T-helper 2 cell treated with Interferon-gamma antibody and Interleukin-4, amounts not matched to agents 5 μg/mL and 100 μg/mL, for 36 hours (primary cell): ENCODE measurements at regions not wholly inside any gene's neighbourhood (a gene's known extent, or its start where the extent isn't known, plus 50 kb on each side); places are given as distances from the start of the nearest gene placed in this dataset.

Experiments used
- DNase-seq: peaks from one replicate; pipeline ENCODE4 v3.0.0; 2021; ENCODE audit warnings: low spot score
- H3K27ac Mint-ChIP-seq: one replicate; pipeline ENCODE4 v1.8.0; 2021; ENCODE audit warnings: mild to moderate bottlenecking, mixed read lengths
- H3K27me3 Mint-ChIP-seq: one replicate; pipeline ENCODE4 v1.8.0; 2021; ENCODE audit warnings: low read depth, mixed read lengths
- H3K36me3 Mint-ChIP-seq: one replicate; pipeline ENCODE4 v1.8.0; 2021; ENCODE audit warnings: low read depth, mixed read lengths
- H3K4me1 Mint-ChIP-seq: one replicate; pipeline ENCODE4 v1.8.0; 2021; ENCODE audit warnings: low read depth, mixed read lengths
- H3K4me3 Mint-ChIP-seq: one replicate; pipeline ENCODE4 v1.8.0; 2022; ENCODE audit warnings: mild to moderate bottlenecking, moderate library complexity, mixed read lengths
- H3K9me3 Mint-ChIP-seq: one replicate; pipeline ENCODE4 v1.8.0; 2021; ENCODE audit warnings: mixed read lengths

- H3K27ac Mint-ChIP-seq = peak overlapping the region; percentile 26
- no peak for DNase-seq
- H3K27me3 Mint-ChIP-seq = no peaks in the 10 kb centered on the region
- no peaks in the 10 kb centered on the region for H3K9me3 Mint-ChIP-seq
- no peak overlapping the region for H3K4me3 Mint-ChIP-seq
- no peaks in the 10 kb centered on the region for H3K36me3 Mint-ChIP-seq
- H3K4me1 Mint-ChIP-seq = peaks cover 43% of the 10 kb centered on the region
These were observed 83.5 kb downstream of the TOMM20 start for GRCh38 chr1:235045034-235045690.

DNA sequence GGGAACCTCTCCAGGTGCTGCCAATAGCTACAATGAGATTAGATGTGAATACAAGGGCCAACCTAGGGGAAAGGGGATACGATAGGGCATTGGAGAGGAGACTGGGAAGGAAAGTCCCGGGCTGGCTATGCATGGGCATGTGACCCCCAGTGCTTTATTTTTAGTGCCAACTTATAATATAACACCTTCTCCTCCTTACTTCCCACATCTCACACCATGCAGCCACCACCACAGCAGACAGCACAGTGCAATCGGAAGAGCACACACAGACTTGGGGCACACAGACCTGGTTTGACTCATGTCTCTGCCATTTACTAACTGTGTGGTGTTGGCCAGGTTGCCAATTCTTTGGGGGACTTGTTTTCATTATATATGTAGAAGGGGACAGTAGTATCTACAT, 85.4 kb downstream of the TOMM20 start:
- Mint-ChIP-seq H3K4me1 (peaks cover 40% of the 10 kb centered on the region), H3K36me3 (peaks cover 12% of the 10 kb centered on the region), H3K27me3 (no peaks in the 10 kb centered on the region), H3K4me3 (no peak overlapping the region), H3K27ac (no peak overlapping the region), H3K9me3 (peaks cover 13% of the 10 kb centered on the region)
- no peak for DNase-seq

DNA sequence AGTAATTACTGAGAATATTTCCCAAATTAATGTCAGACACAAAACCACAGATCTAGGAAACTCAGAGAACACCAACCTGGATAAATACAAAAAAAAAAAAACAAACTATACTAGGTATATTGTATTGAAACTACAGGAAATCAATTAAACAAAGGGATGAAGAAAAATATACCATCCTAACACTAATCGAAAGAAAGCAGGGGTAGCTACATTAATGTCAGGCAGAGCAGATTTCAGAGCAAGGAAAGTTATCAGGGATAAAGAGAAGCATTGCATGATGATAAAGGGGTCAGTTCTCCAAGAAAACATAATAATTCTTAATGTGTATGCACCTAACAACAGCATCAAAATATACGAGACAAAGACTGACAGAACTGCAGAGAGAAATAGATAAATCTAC, 89.9 kb downstream of the TOMM20 start:
- H3K36me3 Mint-ChIP-seq = peaks cover 19% of the 10 kb centered on the region
- H3K9me3 Mint-ChIP-seq = peaks cover 18% of the 10 kb centered on the region
- H3K27me3 Mint-ChIP-seq = no peaks in the 10 kb centered on the region
- DNase-seq = no peak
- H3K27ac Mint-ChIP-seq = no peak overlapping the region
- H3K4me1 Mint-ChIP-seq = peaks cover 22% of the 10 kb centered on the region
- no peak overlapping the region for H3K4me3 Mint-ChIP-seq

- no peak for DNase-seq
- Mint-ChIP-seq H3K27me3 (no peaks in the 10 kb centered on the region), H3K4me3 (no peak overlapping the region), H3K36me3 (peaks cover 19% of the 10 kb centered on the region), H3K9me3 (peaks cover 22% of the 10 kb centered on the region), H3K27ac (no peak overlapping the region), H3K4me1 (peaks cover 18% of the 10 kb centered on the region)
These were observed 92.7 kb downstream of the TOMM20 start for GRCh38 chr1:235035928-235036327.

DNA sequence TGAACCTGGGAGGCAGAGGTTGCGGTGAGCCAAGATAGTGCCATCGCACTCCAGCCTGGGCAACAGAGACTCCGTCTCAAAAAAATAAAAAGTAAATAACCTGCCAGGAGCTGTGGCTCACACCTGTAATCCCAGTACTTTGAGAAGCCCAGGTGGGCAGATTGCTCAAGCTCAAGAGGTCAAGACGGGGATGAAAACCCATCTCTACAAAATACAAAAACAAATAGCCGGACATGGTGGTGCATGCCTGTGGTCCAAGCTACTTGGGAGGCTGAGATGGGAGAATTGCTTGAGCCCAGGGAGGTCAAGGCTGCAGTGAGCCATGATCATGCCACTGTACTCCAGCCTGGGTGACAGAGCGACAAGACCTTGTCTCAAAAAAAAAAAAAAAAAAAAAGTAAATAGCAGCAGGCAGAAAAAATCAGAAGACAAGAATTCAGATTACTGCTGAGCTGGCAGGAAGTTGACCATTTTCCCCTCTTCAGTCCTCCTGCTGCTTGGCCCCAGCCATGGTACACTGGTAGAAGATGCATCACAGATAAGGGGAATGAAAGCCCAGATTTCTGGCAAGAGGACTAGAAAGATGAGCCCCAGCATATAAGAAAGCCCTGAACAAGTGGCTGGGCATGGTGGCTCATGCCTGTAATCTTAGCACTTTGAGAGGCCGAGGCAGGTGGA, 97.6 kb downstream of the TOMM20 start:
- no peak overlapping the region for H3K27ac Mint-ChIP-seq
- peaks cover 17% of the 10 kb centered on the region for H3K9me3 Mint-ChIP-seq
- no peak for DNase-seq
- H3K27me3 Mint-ChIP-seq = no peaks in the 10 kb centered on the region
- no peak overlapping the region for H3K4me3 Mint-ChIP-seq
- peaks cover 11% of the 10 kb centered on the region for H3K4me1 Mint-ChIP-seq
- H3K36me3 Mint-ChIP-seq = peaks cover 3% of the 10 kb centered on the region

DNA sequence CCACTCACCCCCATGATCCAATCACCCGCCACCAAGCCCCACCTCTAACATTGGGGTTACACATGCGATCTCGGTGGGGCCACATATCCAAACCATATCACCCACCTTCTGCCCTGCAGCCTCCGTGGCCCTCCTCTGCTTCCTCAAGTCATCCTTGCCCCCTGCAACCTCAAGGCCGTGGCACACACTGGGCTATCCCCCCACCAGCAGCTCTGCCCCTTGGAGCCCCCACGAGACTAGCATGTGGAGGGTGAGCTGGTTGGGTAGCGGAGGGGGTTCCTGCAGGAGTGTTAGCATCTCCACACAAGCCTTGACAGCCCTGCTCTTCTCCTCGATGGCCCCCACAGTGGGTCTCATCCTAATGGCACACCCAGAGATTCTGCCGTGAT, 100.8 kb downstream of the TOMM20 start:
- DNase-seq = no peak
- Mint-ChIP-seq H3K27me3 (no peaks in the 10 kb centered on the region), H3K9me3 (peaks cover 17% of the 10 kb centered on the region), H3K27ac (no peak overlapping the region), H3K4me3 (no peak overlapping the region), H3K36me3 (peaks cover 3% of the 10 kb centered on the region), H3K4me1 (peaks cover 18% of the 10 kb centered on the region)

GRCh38 chr1:235027076-235027861, 101.4 kb downstream of the TOMM20 start:
- Mint-ChIP-seq H3K4me3 (no peak overlapping the region), H3K4me1 (peaks cover 22% of the 10 kb centered on the region), H3K36me3 (peaks cover 3% of the 10 kb centered on the region), H3K27me3 (no peaks in the 10 kb centered on the region), H3K9me3 (peaks cover 17% of the 10 kb centered on the region), H3K27ac (no peak overlapping the region)
- no peak for DNase-seq

GRCh38 chr1:235025422-235025984, 103.1 kb downstream of the TOMM20 start:
- peaks cover 14% of the 10 kb centered on the region for H3K9me3 Mint-ChIP-seq
- DNase-seq = no peak
- H3K27me3 Mint-ChIP-seq = no peaks in the 10 kb centered on the region
- peaks cover 20% of the 10 kb centered on the region for H3K4me1 Mint-ChIP-seq
- no peak overlapping the region for H3K4me3 Mint-ChIP-seq
- peaks cover 3% of the 10 kb centered on the region for H3K36me3 Mint-ChIP-seq
- no peak overlapping the region for H3K27ac Mint-ChIP-seq

- H3K36me3 Mint-ChIP-seq = peaks cover 3% of the 10 kb centered on the region
- H3K4me3 Mint-ChIP-seq = no peak overlapping the region
- no peak for DNase-seq
- peaks cover 21% of the 10 kb centered on the region for H3K4me1 Mint-ChIP-seq
- no peak overlapping the region for H3K27ac Mint-ChIP-seq
- peaks cover 14% of the 10 kb centered on the region for H3K9me3 Mint-ChIP-seq
- H3K27me3 Mint-ChIP-seq = no peaks in the 10 kb centered on the region
These were observed 103.8 kb downstream of the TOMM20 start for GRCh38 chr1:235024711-235025421.

GRCh38 chr1:235023711-235024439, 104.8 kb downstream of the TOMM20 start:
- Mint-ChIP-seq H3K4me3 (no peak overlapping the region), H3K27me3 (no peaks in the 10 kb centered on the region), H3K36me3 (peaks cover 2% of the 10 kb centered on the region), H3K4me1 (peaks cover 28% of the 10 kb centered on the region), H3K9me3 (peaks cover 14% of the 10 kb centered on the region), H3K27ac (no peak overlapping the region)
- DNase-seq = no peak

GRCh38 chr1:235022981-235023710, 105.5 kb downstream of the TOMM20 start:
- peaks cover 35% of the 10 kb centered on the region for H3K4me1 Mint-ChIP-seq
- H3K36me3 Mint-ChIP-seq = peaks cover 3% of the 10 kb centered on the region
- H3K4me3 Mint-ChIP-seq = no peak overlapping the region
- H3K27ac Mint-ChIP-seq = no peak overlapping the region
- peaks cover 16% of the 10 kb centered on the region for H3K9me3 Mint-ChIP-seq
- no peaks in the 10 kb centered on the region for H3K27me3 Mint-ChIP-seq
- DNase-seq = no peak

GRCh38 chr1:235022341-235022980, 106.2 kb downstream of the TOMM20 start:
- no peak for DNase-seq
- Mint-ChIP-seq H3K27me3 (no peaks in the 10 kb centered on the region), H3K9me3 (peaks cover 14% of the 10 kb centered on the region), H3K27ac (no peak overlapping the region), H3K4me1 (peaks cover 40% of the 10 kb centered on the region), H3K36me3 (peaks cover 7% of the 10 kb centered on the region), H3K4me3 (no peak overlapping the region)
